ENCODE measurements at regions not wholly inside any gene's neighbourhood (a gene's known extent, or its start where the extent isn't known, plus 50 kb on each side); places are given as distances from the start of the nearest gene placed in this dataset.
"Not testable (repeated sequence)": the region's sequence is repeated elsewhere in the genome, so short reads cannot be mapped to it uniquely, and the experiment has no call there.

- no peak for DNase-seq (ENCODE audit: low read depth in 2 of 2)
Observed at GRCh38 chr2:195466427-195466826, 190.6 kb upstream of the SLC39A10 start.

DNA sequence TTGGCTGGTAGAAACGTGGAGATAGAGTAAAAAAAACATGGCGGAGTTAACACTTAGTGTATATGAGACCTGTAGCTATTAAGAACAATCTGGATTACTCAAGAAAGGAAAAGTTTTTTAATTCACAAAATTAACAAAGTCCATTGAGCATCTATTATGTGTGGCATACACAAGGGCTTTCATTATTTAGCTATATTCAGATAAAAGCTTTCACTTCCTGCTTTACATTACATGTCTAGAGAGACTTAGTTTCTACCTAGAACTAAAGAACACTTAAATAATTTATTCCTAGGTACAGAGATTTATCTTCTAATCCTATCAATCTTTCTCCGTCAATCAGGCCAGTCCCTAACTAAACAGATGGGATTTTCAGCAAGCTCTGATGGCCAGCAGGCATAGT lies 196.0 kb upstream of the SLC39A10 start:
- DNase-seq (ENCODE audit: low read depth in 2 of 2): no peak

DNA sequence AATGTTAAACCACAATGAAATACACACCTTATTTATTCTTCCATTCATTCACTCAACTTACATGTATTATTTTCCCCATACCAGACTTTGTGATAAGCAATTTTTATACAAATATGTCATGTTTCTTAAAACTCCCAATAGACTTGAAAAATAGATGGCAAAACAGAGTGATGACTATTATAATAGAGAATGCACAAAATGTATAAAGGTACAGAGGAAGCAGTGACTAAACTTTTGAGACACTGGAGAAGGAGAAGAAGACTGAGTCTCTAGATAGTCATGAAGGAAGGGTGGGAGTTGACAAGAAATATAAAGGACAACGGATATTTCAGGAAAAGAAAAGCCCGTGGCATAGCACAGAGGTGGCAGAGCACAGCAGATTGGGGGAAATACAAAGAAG lies 198.1 kb upstream of the SLC39A10 start:
- DNase-seq (ENCODE audit: low read depth in 2 of 2): no peak

- no peak for DNase-seq (ENCODE audit: low read depth in 2 of 2)
Observed at GRCh38 chr2:195457873-195458272, 199.2 kb upstream of the SLC39A10 start.

GRCh38 chr2:195456771-195457170 lies 200.3 kb upstream of the SLC39A10 start:
- no peak for DNase-seq (ENCODE audit: low read depth in 2 of 2)

- DNase-seq (ENCODE audit: low read depth in 2 of 2): no peak
Observed at GRCh38 chr2:195451160-195451559, 205.9 kb upstream of the SLC39A10 start.

DNA sequence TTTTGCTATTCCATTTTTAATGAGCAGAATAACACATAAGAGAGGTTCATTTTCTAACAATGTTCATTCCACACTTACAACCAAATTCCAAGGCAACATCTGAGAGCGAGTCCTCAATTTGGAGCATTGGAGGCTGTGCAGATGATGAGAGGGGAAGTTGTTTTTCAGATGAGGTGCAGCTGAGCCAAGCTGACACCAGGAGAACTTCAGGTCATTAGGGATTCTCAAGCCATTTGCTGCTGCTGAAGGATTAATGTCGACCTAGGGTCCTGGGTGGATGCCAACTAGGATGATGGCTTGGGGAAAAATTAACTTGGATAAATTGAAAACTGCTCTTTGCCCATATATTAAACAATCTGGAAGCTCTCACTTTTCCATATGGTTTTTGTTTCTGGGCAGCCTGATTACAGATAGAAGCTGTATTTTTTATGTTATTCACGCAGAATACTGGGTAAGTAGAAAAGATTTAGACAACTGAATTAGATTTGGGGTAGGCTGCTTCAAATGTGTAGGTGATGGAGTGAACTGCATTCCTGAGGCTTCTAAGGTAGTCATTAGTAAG lies 206.4 kb upstream of the SLC39A10 start:
- DNase-seq (ENCODE audit: low read depth in 2 of 2): no peak

DNA sequence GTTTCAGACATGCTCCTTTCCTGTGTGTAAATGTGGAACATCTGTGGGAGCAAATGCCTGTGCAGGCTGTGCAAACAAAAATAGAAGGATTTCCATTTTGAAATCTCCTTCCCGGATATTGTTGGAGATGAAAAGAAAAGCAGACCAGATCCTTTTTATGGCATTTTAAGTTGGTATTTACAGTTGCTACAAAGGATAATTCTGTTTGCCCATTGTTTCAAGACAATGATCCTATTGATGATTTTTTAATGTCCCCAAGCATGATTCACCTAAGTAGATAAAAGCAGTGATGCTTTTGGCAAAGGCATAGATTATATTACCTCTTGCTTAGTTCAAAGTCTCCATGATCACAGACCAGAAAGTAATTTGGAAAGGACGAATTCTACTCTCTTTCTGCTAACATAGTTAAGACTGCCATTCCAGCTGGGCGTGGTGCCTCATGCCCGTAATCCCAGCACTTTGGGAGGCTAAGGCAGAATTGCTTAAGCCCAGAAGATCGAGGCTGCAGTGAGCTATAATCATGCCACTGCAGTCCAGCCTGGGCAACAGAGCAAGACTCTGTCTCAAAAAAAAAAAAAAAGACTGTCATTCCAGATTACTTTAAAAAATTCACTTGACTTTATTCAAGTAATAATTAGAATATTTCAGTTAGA lies 209.6 kb upstream of the SLC39A10 start:
- no peak for DNase-seq (ENCODE audit: low read depth in 2 of 2)

DNA sequence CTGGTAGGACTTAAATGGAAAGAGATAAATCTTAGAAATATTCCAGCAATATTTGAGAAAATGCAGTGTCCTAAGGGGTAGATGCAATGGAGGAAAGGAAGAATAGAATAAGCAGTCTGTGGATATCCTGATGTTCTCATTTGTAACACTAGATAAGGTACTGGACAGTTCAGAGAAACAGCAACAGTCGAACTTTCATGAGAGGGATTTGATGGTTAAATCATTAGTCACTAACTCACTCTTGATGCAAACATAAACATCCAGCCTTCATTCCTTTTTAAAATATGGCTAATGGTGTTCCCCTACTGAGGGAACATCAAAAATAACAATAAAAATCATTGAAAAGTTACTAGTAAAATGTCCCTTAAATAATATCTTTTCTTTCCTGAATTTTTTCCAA lies 211.4 kb upstream of the SLC39A10 start:
- DNase-seq (ENCODE audit: low read depth in 2 of 2): no peak

GRCh38 chr2:195443926-195444325 lies 213.1 kb upstream of the SLC39A10 start:
- DNase-seq (ENCODE audit: low read depth in 2 of 2): no peak

DNA sequence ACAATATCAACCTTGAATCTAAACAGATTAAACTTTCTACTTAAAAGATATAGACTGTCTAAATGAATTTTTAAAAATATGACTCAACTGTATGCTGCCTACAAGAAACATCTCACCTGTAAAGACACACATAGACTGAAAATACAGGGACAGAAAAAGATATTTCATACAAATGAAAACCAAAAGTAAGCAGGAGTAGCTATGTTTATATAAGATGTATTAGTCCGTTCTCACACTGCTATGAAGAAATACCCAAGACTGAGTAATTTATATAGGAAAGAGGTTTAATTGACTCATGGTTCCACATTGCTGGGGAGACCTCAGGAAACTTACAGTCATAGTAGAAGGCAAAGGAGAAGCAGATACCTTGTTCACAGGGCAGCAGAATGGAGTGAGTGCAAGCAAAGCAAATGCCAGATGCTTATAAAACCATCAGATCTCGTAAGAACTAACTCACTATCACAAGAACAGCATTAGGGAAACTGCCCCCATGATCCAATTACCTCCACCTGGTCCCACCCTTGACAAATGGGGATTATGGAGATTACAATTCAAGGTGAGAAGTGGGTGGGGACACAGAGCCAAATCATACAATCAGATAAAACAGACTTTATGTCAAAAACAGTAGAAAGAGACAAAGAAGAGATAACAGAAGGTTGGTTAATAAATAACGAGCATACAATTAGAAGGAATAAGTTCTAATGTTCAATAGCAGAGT lies 214.4 kb upstream of the SLC39A10 start:
- DNase-seq (ENCODE audit: low read depth in 2 of 2): no peak

DNA sequence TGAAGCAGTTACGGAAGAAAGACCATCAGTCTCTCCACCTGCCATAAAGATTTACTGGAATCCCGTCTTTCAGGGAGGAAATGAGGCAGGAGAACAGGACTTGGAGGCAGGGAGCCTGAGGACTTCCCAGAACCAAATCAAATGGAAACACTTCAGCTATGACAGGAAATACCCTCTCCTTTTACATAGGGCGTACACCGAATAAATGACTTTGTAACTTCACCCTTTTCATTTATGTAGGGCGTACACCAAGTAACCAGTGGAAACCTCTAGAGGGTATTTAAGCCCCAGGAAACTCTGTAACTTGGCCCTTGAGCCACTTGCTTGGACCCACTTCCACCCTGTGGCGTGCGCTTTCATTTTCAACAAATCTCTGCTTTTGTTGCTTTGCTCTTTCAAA lies 218.3 kb upstream of the SLC39A10 start:
- no peak for DNase-seq (ENCODE audit: low read depth in 2 of 2)

DNA sequence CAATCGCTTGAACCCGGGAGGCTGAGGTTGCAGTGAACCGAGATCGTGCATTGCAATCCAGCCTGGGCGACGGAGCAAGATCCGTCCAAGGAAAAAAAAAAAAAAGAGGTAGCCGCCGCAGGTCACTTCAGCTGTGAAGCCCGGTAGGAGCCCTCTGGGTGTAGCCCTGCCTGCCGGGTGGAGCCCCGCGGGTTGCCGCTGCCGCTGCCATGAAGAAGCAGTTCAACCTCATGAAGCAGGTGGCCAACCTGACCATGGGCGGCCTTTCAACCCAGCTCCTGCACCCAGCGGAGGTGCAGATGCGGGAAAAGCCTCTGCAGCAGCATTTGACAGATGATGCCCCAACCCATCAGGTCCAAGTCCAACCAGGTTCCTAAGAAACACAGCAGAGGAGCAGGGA lies 219.5 kb upstream of the SLC39A10 start:
- DNase-seq (ENCODE audit: low read depth in 2 of 2): no peak

DNA sequence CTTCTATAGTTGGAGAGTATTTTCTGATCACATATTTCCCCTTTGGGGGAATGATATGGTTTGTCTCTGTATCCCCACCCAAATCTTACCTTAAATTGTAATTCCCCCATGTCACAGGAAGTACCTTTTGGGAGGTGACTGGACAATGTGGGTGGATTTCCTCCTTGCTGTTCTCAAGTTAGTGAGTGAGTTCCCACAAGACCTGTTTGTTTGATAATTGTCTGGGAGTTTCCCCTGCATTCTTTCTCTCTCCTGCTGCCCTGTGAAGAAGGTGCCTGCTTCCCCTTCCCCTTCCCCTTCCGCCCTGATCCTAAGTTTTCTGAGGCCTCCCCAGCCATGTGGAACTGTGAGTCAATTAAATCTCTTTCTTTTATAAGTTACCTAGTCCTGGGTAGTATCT lies 222.7 kb upstream of the SLC39A10 start:
- no peak for DNase-seq (ENCODE audit: low read depth in 2 of 2)

- DNase-seq (ENCODE audit: low read depth in 2 of 2): not testable (repeated sequence)
Observed at GRCh38 chr2:195433729-195434128, 223.3 kb upstream of the SLC39A10 start.

DNA sequence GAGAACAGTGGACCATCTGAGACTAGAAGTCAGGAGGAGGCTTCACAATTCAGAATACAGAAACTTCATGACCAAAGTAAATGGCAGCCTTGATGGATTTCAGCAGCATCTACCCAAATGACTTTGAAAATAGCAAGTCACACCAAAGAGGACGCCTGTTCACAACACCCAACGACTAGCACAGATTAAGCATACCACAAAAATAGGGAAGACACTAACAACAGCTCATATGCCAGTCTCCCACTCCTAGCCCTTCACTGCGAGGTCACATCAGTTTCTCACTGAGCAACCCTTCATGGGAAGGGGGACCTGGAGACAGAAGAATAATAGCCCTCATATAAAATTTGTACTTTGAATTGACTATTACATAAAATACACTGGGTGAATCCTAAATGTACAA lies 228.4 kb upstream of the SLC39A10 start:
- no peak for DNase-seq (ENCODE audit: low read depth in 2 of 2)

DNA sequence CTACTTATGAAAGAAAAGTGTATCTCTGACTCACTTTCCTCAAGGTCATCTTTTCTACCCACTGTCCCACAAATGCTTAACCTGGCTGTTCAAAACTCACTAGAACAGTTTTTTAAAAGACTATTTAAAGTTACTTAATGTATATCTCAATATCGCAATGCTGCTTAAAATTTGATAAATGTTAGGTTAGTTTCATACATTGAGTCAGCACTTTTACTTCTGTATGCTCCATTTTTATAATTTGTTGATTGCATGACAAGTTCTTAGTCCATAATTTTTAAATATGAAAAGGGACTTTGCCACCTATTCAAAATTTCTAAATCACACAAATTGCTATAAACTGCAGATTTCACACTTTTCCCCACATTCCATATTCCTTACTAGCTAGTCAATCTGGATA lies 231.7 kb upstream of the SLC39A10 start:
- DNase-seq (ENCODE audit: low read depth in 2 of 2): no peak

- DNase-seq (ENCODE audit: low read depth in 2 of 2): no peak
Observed at GRCh38 chr2:195419033-195419432, 238.0 kb upstream of the SLC39A10 start.

DNA sequence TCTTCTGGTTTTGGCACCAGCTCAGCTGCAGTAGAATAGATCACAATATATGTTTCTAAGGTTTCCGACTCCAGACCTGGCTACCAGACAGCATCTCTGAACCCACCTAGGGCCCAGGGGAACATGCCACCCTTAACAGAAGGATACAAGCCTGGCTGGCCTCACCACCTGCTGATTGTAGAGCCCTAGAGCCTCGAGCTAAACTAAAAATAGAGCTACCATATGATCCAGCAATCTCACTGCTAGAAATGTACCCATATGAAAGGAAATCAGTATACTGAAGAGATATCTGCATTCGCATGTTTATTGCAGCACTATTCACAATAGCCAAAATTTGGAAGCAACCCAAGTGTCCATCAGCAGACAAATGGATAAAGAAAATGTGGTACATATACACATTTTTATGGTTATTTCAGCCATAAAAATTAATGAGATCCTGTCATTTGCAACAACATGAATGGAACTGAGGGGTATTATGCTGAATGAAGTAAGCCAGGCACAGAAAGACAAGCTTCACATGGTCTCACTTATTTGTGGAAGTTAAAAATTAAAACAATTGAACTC lies 242.4 kb upstream of the SLC39A10 start:
- no peak for DNase-seq (ENCODE audit: low read depth in 2 of 2)

DNA sequence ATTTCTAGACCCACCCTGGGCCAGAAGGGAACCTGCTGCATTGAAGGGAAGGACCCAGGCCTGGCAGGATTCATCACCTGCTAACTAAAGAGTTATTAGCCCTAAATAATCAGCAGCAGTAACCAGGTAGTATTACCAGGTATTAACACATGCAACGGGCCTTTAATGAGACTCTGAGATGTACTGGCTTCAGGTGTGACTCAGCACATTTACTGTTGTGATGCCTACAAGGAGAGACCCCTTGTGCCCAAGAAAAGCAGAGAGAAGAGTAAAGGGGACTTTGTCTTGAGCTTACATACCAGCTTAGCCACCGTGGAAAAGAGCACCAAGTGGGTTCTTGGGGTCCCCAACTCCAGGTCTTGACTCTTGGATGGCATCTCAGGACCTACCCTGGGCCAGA lies 243.1 kb upstream of the SLC39A10 start:
- DNase-seq (ENCODE audit: low read depth in 2 of 2): no peak

- no peak for DNase-seq (ENCODE audit: low read depth in 2 of 2)
Observed at GRCh38 chr2:195413422-195413821, 243.6 kb upstream of the SLC39A10 start.

DNA sequence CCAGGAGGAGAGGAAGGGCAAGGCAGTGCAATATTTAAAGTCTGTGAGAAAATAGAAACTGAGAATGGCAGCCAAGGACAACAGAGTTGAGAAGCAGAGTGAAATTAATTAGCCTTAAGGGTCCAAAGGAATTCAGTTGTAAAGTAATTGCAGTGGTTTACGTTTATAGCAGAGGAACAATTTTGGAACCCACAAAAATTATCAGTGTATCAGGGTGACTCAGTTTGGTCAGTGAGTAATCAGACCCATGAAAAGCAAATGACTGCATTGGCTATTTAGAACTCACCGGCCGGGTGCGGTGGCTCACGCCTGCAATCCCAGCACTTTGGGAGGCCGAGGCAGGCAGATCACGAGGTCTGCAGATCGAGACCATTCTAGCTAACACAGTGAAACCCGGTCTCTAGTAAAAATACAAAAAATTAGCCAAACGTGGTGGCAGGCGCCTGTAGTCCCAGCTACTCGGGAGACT lies 245.8 kb upstream of the SLC39A10 start:
- DNase-seq (ENCODE audit: low read depth in 2 of 2): no peak

All from dermis microvascular lymphatic vessel endothelial cell (primary cell).